COR-L47 (cell line): ENCODE measurements at regions not wholly inside any gene's neighbourhood (a gene's known extent, or its start where the extent isn't known, plus 50 kb on each side); places are given as distances from the start of the nearest gene placed in this dataset.
"Not testable (repeated sequence)": the region's sequence is repeated elsewhere in the genome, so short reads cannot be mapped to it uniquely, and the experiment has no call there.

Experiments
- DNase-seq: peaks from one replicate; lab custom pipeline; 2025; lab: John Stamatoyannopoulos, UW

DNA sequence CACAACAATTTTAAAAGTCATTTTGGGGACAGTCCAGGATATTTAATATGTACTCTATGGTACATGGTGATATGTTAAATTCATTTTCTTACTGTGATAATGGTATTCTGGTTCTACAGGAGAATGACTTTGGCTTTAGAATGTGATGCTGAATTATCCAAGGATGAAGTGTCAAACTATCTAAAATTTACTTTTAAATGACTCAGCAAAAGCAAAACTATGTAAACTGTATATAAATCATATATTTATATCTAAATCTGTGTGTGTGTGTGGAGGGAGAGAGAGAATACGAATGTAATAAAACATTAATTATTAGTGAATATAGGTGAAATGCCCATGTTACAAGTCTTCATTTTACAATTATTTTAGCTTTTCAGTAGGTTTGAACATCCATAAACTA, 733.8 kb upstream of the CA10 start:
- no peak for DNase-seq

DNA sequence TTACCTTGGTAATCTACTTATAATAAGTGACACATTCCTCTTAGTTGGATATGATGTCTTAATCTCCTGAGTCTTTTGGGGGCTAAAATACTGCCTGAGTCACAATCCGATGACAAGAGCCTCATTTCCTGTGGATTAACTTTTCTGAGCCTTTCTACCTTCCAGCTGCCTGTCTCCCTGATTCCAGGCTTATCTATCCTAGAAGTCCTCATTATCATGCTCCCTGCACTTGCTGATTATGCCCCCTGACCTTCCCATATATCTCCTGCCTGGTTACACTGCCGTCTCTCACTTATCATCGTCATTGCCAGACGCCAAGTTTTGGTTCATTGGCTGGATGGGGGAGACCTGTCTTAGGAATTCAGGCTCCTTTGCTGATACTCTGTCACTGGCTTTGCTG, 727.4 kb upstream of the CA10 start:
- DNase-seq, result no peak

DNA sequence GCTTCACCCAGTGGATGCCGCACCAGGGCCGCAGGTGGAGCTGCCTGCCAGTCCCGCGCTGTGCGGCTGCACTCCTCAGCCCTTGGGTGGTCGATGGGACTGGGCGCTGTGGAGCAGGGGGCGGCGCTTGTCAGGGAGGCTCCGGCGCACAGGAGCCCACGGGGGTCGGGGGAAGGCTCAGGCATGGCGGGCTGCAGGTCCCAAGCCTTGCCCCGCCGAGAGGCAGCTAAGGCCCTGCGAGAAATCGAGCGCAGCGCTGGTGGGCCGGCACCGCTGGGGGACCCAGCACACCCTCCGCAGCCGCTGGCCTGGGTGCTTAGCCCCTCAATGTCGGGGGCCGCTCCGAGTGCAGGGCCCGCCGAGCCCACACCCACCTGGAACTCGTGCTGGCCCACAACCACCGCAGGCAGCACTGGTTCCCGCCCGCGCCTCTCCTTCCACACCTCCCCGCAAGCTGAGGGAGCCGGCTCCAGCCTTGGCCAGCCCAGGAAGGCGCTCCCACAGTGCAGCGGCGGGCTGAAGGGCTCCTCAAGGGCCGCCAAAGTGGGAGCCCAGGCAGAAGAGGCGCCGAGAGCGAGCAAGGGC, 725.5 kb upstream of the CA10 start:
- not testable (repeated sequence) for DNase-seq

DNA sequence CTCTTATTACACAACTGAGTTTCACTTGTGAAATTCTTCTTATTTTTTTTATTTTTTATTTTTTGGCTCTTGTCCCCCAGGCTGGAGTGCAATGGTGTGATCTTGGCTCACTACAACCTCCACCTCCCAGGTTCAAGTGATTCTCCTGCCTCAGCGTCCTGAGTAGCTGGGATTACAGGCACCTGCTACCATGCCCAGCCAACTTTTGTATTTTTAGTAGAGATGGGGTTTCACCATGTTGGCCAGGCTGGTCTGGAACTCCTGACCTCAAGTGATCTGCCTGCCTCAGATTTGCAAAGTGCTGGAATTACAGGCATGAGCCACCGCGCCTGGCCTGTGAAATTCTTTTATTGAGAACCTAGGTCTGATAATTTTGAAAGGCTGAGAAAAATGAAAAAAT, 688.3 kb upstream of the CA10 start:
- DNase-seq, result not testable (repeated sequence)

DNA sequence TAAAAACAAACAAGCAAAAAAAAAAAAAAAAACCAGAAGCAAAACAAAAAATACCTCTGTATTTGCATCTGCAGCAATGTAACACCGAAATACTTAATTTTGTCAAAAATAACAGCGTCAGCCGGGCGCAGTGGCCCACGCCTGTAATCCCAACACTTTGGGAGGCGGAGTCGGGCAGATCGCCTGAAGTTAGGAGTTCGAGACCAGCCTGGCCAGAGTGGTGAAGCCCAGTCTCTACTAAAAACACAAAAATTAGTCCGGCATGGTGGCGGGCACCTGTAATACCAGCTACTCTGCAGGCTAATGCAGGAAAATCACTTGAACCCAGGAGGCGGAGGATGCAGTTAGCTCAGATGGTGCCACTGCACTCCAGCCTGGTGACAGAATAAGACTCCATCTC, 683.5 kb upstream of the CA10 start:
- DNase-seq, result no peak

DNA sequence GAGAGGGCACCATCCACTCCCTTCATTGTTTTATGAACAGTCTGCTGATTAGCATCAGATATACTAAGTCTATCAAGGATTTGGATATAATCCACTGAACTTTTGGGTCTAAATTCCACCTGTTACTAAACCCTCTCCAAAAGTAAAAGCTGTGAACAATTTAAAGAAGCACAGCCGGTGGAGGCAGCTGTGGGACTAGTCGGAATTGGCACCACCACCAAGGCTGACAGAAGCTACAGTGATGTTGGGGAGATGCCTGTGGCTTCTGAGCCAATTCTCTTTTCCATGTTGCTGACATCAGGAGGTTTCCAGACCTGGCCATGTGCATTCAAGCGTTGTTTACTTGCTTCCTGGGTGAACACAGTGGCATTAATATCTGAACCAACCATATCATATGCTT, 679.0 kb upstream of the CA10 start:
- DNase-seq, result no peak

DNA sequence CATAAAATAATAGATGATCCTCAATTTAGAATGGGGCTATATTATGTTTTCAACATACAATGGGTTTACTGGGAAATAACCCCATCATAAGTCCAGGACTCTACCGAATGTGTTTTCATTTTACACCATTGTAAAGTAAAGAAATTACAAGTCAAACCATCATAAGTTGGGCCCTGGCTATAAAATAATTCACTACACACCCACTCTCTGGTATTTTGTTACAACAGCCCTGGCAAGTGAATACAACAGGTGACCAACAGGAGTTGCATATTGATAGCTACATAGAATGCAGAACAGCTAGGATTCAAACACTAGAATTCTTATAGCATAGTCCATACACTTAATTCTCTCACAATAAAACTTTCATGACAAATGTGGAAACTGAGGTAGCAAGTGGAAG, 673.0 kb upstream of the CA10 start:
- no peak for DNase-seq

DNA sequence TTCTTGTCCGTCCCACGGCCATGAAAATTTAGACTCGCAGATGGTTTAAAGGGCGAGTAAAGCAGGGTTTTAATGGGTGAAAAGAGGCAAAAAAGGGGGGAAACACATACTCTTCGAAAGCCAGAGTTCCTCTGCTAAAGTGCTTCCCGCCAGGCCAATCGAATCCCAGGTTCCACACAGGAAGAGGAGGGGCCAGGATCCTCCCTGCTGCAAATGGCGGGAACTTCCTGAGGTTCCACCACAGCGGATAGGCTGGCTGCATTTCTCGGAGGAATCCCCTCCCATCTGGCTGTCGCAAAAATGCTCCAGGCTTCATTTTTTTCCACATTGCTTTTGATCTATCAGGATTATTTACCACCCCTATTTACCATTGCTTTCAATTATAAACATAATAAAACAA, 670.1 kb upstream of the CA10 start:
- no peak for DNase-seq

DNA sequence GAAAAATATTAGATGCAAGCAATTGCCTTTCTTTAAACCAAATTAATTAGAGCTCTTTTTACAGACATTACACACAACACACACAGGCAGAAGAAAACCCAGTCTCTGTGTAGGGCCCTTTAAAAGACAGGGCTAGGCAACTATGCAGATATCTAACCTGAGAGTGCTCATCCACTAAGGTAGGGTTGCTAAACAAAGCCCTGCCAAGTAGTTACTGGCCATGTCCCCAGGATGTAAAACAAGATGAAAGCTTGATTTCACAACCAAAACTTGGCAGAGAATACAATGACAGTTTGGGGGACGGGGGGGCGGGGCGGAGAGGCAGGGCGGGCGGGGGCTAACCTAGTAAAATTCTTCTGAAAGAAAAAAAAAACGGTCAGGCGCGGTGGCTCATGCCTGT, 669.0 kb upstream of the CA10 start:
- no peak for DNase-seq

DNA sequence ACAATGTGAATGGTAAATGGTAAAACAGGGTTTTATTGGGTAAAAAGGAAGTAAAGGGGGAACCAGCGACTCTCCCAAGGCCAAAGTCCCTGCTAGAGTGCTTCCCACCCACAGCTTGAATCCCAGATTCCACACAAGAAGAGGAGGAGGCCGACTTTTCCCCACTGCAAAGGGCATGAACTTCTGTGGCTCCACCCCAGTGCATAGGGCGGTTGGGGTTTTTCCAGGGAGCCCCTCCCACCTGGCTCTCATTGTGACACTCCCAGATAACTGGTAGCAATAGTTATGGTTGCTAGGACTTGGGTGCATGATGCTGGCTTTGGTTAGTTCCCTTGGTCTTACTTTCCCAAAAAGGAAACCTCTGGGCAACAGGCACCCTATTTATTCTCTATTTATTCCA, 666.0 kb upstream of the CA10 start:
- no peak for DNase-seq

DNA sequence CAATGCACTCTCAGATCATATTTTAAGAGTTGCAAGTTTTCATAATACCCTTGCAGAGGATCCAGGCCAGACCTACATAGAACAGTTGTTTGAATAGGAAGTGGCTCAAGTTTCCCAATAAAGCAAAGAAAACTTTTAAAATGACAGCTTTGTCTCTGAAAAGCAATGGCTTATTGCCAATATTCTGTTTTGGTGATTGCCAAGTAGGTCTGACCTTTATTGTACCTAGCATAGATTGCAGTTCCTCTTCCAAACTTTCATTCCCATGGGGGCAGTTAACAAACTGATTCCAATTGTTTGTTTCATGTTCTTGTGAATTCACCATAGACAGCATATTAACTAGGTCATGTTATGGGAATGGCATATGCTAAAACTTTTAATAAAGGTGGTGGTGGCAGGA, 664.6 kb upstream of the CA10 start:
- no peak for DNase-seq

DNA sequence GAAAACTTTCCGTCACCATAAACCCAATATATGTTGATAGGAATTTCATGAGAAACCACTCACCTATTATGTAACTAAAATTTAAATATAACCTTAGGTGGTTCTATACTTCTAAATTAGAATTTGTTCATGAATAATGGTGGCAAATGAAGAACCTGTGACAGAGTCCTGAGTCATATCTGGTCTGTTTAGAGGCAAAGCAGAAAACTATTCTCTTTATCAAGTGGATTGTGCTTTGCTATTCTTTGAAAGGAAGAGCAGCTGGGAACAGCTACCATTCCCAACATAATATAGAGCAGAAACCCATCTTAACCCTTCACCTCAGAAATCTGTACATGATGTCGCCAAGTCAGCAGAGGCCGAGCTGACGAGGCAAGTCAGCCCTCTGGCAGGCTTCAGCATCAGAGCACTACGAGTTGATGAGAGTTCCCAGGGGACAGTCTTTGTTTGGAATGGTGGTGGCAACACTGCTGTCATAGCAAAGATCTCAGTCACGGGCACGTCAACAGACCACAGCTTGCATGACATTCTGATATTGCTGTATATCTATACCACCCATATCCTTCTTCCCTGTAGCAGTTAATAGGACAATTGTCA, 631.9 kb upstream of the CA10 start:
- DNase-seq, result no peak

DNA sequence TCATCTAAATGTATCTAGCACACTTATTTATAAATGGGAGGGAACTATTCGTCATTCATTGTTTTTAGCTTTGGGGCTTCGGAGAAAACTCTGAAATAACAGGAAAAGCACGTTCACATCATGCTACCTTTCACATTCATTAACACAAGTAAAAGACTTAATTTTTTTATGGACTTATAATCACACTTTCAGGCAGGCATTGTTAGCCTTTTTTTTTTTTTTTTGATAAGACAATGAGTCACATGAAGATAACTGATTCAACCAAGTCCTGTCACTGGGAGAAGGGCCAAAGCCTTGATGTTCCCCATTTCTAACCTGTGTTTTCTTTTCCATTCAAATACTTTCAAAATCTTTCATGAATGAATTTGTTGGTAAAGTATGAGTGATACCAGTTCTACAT, 631.3 kb upstream of the CA10 start:
- DNase-seq, result no peak

DNA sequence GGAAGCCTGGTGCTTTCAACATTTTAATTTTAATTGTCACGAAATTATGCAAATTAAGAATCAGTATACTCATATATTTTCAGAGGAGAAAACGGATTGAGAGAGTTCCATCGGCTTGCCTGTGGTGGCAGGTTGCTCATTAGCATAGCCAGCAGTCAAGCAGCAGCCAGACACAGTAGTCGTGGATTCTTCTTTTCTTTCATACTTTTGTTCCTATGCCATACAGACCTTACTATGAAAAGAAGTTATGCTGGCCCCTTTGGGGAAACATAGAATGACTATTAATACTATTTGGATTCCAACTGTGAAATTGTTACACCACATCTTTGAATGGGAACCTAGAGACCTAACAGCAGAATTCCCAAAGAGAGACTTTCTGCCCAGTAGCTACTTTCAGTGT, 617.7 kb upstream of the CA10 start:
- DNase-seq, result no peak

DNA sequence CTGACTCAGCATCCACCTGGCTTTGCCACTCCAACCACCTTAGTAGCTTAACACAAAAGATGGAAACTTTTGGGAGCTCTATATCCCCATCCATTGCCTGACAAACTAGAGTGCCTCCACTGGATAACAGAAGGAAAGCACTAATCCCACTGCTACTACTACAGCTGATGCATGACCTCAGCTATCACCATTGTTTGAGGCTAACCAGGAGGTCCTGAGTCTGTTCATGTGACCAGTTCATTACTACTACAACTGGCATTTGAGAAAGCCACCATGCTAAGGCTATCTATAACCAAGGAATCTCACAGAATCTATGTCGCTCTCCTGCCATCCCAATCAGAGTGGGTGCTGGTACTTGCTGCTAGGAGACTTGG, 604.3 kb upstream of the CA10 start:
- DNase-seq, result no peak

DNA sequence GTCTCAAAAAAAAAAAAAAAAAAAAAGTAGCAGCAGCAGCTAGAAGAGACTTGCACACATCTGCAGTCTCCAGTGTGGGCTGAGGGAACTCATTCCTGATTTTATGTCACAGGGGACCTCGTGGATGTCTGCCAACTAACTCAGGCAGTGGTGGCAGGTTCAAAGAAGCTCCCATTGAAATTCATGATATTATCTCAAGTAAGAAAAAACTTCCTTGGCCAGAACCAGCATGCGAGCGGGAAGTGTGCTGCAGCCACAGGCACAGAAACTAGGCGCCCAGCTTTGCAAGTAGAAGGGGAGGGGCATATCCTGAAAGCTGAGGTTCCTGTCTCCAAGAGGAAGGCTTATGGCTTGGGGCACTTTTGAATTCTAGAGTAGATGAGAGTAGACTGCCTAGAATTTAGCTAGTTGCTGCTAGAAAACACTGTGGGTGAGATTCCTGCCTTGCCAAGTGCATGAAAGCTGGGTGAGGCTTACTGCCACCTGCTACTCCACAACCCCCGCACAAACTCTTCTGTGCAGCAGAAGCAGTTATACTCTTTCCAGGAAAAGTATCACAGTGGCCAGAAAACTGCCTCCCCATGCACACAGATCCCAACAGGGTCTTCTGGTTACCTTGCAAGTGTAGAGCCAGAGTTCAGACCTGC, 603.8 kb upstream of the CA10 start:
- DNase-seq, result no peak

DNA sequence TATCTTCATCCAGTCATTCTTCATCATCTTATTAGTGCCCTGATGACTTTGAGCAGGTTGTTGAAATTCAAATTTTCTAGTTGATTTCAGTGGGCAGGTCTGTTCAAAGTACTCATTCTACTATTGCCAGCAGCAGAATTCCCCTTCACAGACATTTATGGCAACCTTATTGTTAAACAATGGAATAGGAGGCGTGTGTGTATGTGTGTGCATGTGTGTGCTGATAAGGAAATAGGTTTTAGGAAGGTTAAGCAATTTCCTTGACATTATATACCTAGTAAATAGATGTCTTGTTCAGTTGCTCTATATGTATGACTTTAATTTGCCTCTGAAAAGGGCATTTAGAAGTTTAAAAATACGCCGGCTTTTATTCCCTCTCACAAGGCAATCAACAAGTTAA, 601.4 kb upstream of the CA10 start:
- DNase-seq, result no peak

DNA sequence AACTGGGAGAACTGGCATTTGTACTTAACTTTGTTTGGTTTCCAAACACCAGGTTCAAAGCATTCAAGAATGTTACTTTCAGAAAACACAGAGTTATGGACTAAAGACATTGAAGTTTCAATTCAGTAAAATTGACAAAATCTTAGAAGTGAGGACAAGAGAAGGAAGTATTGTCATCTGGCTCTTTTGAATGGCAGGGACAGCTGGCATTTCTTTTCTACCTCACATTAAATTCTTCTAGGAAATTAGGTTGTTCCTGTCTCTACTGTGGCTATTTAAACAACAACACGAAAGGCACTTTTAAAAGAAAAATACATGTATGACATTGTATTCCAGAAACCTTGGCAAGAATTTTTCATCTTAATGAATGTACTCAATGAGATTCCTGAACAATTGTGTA, 600.0 kb upstream of the CA10 start:
- DNase-seq, result no peak

DNA sequence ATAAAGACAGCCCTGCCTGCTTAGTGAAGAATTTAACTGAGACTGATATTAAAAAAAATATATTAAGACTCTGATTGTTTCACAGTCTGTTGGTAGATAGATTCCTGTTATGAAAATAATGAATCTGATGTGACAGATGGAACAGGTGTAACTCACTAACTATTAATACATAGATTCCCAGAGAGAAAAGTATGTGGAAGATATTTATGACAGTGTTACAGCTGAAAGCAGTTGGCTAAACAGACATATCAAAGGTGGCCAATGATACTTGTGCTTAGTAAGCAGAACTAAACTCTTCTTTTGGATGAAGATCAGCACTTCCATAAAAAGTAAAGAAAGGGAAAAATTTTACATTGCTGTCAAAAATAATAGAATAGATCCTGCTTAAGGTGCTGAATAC, 598.2 kb upstream of the CA10 start:
- DNase-seq, result no peak

DNA sequence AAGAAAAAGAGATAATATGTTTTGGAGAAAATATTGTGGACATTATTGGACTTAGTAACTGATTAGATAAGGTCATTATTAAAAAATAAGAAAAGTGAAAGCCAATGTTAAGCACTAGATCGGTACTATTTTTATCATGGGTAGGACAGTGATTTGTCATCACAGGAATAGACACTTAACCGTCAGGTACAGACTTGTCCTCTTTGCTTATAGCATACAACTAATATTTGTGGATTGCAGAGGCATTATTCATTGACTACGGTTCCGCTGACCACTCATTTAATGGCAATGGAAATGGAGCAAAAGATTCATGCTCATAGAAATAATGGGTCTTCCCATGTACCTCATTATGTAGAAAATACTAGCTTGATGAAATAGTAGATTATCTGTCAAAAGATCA, 596.3 kb upstream of the CA10 start:
- DNase-seq, result no peak

DNA sequence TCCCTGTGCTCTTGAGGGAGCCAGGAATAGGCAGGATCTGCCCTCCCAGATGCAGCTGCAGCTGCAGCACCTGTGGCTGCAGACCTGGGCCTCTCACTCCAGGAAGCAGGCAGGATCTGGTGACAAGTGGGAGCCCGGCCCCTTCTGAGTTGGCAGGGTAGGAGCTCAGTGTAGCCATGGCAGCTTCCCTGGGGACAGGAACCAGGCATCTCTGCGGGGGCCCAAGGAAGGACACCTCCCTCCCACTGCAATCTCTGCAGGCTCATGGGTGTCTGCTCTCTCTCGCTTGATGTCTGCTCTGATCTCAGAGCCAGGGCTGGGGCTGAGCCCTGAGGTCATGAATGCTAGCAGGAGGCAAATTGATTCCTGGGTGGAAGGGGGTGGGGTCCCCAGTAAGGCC, 592.5 kb upstream of the CA10 start:
- DNase-seq, result peak; percentile 8

DNA sequence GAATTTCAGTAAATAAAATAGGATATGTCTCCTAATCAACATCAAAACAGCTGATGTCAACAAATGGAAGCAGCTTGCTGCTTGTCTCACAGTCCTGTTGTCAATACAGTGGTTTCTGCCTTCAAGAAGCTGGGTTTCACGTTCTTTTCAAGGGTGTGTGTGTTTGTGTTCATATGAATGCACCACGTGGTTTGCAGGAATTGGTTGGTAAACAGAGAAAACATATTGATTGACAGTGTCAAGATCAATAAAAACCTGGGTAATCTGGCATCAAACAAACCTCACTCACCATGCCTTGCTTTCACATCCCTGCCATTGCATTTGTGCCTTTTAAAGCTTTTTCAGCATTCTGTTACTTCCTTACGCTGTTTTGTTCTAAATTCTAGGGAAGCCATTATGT, 585.7 kb upstream of the CA10 start:
- DNase-seq, result no peak

DNA sequence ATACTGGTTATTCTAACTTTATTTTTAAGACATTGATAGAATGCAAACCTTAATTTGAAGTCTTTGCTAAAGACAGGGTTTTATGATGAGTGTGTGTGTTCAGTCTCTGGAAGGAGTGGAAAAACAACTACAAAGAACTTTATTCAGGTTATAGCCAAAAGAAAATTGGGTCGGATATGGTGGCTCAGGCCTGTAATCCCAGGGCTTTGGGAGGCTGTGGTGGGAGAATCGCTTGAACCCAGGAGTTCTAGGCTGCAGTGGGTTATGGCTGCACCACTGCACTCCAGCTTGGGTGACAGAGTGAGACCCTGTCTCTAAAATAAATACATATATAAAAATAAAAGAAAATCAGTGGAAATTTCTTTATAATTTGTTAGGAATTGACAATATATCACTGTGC, 581.5 kb upstream of the CA10 start:
- DNase-seq, result no peak

DNA sequence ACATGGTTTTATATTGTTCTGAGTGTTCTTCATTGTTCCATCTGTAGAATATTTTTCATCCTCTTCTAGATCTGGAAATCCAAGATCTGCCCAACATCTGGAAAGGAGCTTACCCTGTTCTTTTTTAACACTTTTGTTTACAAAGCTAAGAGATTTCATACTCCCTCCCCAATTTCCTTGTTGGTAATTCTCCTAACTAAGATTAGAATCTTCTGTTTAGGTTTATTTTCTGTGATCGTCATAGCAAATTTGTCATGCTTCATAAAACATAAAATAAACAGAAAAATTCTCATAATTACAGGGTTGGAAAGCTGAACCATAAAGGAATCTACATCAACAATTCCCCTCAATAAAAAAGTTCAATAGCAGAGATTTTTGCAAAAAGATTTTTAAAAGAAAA, 580.3 kb upstream of the CA10 start:
- DNase-seq, result no peak
